Mucosa of descending colon (tissue), 3 donors: ENCODE measurements at regions not wholly inside any gene's neighbourhood (a gene's known extent, or its start where the extent isn't known, plus 50 kb on each side); places are given as distances from the start of the nearest gene placed in this dataset.

Source experiments
- ATAC-seq: fragments of 200-7000 bp; cut with Tn5 transposase; one replicate; pipeline ENCODE4 v1.9.1; 2020; ENCODE audit warnings: mild to moderate bottlenecking, moderate library complexity
- DNase-seq, 3 donors: peaks; one replicate each; pipeline ENCODE4 v3.0.0-alpha.2; 2020
- H3K36me3 ChIP-seq: fragments of 200-600 bp; one replicate; pipeline ENCODE4 v1.8.0; 2021; ENCODE audit warnings: low read depth, mild to moderate bottlenecking
- H3K4me1 ChIP-seq: fragments of 200-600 bp; one replicate; pipeline ENCODE4 v1.8.0; 2021; ENCODE audit warnings: low read depth, mild to moderate bottlenecking
- H3K4me3 ChIP-seq: fragments of 200-600 bp; one replicate; pipeline ENCODE4 v1.8.0; 2021; ENCODE audit warnings: mild to moderate bottlenecking
- H3K9me3 ChIP-seq: fragments of 200-600 bp; one replicate; pipeline ENCODE4 v1.8.0; 2021; ENCODE audit warnings: mild to moderate bottlenecking
- intact Hi-C, 2 donors: fragments of 100-400 bp; cut with DNase I in 1 of 2; cut with micrococcal nuclease in 1 of 2; formaldehyde crosslinking; loops; one replicate each; pipeline versions ENCODE4 v1.11.0 to v1.11.1; 2022; cut with DNase I, micrococcal nuclease
- TF ChIP-seq, protein P1 (sequence below): fragments of 200-600 bp; IDR thresholded peaks from one replicate; pipeline ENCODE4 v1.8.0; 2022; ENCODE audit warnings: antibody characterized with exemption, mild to moderate bottlenecking
- donor health status: DM: no; HTN: no; CAD: no; lungs with moderate emphysema.
- donor health status: DM: no; HTN: no; CAD: no.
- donor health status: DM: no; HTN: yes; CAD: no.

DNA sequence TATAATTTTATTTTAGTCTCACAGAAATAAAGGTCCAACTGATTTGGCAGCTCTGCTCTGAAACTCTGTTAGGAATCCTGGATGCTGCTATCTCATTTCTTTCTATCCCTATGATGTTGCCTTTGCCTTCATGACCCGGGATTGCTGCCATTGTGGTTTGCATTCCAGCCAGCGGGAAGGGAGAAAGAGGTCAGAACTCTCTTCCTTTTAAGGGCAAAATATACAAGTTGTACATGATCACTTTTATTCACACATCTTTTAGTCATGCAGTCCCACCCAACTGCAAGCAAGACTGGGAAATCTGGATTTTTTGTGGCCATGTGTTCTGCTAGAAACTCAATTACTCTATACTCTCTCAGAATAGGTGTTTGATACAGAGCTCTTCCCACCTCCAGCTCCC is 263.1 kb upstream of the ZFP64 start:
- ATAC-seq (no peak), DNase-seq (no peak)
- intact Hi-C loops = no loop called here
- Histone ChIP-seq H3K4me1 (no peaks in the 10 kb centered on the region), H3K9me3 (no peaks in the 10 kb centered on the region), H3K36me3 (no peaks in the 10 kb centered on the region), H3K4me3 (no peak overlapping the region)
- TF ChIP-seq, protein P1, sequence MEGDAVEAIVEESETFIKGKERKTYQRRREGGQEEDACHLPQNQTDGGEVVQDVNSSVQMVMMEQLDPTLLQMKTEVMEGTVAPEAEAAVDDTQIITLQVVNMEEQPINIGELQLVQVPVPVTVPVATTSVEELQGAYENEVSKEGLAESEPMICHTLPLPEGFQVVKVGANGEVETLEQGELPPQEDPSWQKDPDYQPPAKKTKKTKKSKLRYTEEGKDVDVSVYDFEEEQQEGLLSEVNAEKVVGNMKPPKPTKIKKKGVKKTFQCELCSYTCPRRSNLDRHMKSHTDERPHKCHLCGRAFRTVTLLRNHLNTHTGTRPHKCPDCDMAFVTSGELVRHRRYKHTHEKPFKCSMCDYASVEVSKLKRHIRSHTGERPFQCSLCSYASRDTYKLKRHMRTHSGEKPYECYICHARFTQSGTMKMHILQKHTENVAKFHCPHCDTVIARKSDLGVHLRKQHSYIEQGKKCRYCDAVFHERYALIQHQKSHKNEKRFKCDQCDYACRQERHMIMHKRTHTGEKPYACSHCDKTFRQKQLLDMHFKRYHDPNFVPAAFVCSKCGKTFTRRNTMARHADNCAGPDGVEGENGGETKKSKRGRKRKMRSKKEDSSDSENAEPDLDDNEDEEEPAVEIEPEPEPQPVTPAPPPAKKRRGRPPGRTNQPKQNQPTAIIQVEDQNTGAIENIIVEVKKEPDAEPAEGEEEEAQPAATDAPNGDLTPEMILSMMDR = no peak

DNA sequence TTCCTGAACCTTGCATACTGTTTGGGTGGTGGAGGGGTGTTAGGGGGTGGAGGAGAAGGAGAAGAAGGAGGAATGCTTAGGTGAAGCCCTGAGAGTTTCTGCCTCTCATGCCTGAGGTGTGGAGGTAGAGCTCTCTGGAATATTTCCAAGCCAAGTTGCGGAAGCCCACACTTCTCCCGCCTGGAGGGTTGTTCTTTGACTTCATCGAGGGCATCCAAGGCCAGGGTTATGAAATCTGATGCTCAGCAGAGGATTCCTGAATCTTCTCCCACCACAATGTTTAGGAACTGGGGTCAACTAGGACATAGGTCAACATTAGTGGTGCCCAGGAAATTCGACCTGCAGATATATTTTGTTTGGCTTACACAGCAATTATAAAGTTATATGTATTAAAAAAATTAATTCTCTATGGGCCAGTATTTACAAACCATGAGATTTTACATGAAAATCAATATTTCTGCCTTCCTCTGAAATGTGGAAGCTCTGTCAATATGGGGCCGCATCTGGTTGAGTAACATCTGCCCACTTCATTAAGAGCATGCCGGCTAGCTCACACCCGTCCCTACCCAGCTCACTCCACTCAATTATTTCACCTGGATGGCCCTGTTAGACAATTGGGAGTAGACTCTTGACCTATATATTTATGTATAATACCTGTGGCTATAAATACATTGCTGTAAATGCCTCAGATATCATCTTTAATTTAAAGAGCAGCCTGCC is 257.1 kb upstream of the ZFP64 start:
- intact Hi-C loops = no loop called here
- no peaks in the 10 kb centered on the region for H3K36me3 ChIP-seq
- H3K9me3 ChIP-seq = no peaks in the 10 kb centered on the region
- no peak overlapping the region for H3K4me3 ChIP-seq
- DNase-seq = no peak
- ATAC-seq = no peak
- no peaks in the 10 kb centered on the region for H3K4me1 ChIP-seq
- TF ChIP-seq, protein P1 = no peak

DNA sequence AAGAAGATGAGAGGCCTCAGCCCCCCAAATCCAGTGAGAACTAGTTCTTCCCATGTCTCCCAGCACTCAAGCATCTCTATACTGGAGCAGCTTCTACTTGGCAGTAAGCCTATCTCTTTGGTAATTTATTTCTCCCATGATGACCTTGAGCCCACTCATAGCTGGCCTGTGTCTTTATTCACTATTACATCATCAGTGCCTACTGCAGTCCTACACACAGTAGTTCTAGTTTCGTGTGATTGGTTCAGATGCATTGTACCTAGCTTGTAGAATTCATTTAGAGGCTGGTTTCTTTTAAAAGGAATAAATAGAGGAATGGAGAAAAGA is 255.6 kb upstream of the ZFP64 start:
- intact Hi-C loops = no loop called here
- H3K4me1 ChIP-seq = no peaks in the 10 kb centered on the region
- DNase-seq = no peak
- TF ChIP-seq, protein P1 = no peak
- no peaks in the 10 kb centered on the region for H3K36me3 ChIP-seq
- no peaks in the 10 kb centered on the region for H3K9me3 ChIP-seq
- ATAC-seq = no peak
- H3K4me3 ChIP-seq = no peak overlapping the region

DNA sequence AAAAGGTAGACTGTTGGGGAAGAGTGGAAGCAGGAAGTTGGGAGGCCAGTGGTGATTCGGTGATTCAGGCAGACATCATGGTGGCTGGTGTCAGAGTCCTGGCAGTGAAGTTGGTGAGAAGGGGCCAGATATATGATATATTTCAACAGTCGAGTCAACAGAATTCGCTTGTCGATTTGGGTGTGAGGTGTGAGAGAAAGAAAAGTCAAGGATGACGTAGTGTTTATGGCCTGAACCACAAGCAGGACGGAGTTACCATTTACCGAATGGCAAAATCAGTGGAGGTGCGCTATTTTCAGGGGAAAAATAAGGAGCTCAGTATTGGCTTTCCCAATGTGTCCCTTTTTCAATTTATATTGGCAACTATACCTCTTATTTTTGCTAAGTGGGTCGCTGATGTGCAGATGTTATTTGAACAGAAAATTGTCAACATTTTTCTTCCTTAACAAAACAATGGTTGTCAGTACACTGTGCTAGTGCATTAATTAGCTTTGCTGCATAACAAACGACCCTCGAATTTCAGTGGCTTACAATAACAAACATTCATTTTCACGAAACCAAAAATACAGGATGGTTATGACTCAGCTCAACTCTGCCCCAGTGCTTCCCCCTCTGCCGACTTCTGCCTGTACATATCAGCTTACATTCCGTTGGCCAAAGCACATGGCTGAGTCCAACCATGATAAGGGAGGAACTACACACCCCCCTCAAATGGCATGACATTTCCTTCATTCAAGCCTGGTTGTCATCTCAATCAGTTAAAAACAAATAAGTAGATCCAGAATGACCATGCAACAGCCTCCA is 255.0 kb upstream of the ZFP64 start:
- no peak overlapping the region for H3K4me3 ChIP-seq
- intact Hi-C loops = no loop called here
- DNase-seq = no peak
- no peak for ATAC-seq
- H3K4me1 ChIP-seq = no peaks in the 10 kb centered on the region
- H3K36me3 ChIP-seq = no peaks in the 10 kb centered on the region
- H3K9me3 ChIP-seq = no peaks in the 10 kb centered on the region
- TF ChIP-seq, protein P1 = no peak

DNA sequence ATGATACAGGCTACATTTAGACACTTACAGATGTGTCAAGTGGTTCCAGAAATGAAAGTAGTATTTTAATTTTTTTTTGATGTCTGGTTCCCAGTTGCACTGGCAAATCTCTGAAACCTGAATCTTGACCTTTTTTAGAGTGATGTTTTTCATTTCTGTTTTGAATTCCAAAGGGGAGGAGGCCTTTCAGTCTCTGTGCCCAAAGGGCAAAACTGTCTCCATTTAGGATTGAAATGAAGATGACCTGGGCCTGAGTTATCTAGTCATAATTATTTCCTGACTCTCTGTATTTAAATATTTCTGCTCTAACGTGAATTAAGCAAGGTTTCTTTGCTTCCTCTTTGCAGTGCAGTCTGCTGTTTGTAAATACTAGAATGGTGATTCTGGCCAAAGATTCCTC is 252.9 kb upstream of the ZFP64 start:
- TF ChIP-seq, protein P1 = no peak
- intact Hi-C loops = no loop called here
- Histone ChIP-seq H3K4me1 (no peaks in the 10 kb centered on the region), H3K4me3 (no peak overlapping the region), H3K9me3 (no peaks in the 10 kb centered on the region), H3K36me3 (no peaks in the 10 kb centered on the region)
- DNase-seq (no peak), ATAC-seq (no peak)
